ENCODE measurements at regions not wholly inside any gene's neighbourhood (a gene's known extent, or its start where the extent isn't known, plus 50 kb on each side); places are given as distances from the start of the nearest gene placed in this dataset.

GRCh38 chr6:134599079-134599478 is 281.2 kb upstream of the SGK1 start (continued):
- no peak for TF ChIP-seq TCF4 (CRISPR knock-in tag; IDR thresholded peaks at IDR 0.05; ENCODE audit: borderline replicate concordance)
- TF ChIP-seq ZNF8 (CRISPR knock-in tag; IDR thresholded peaks at IDR 0.05): no peak
- no peak for TF ChIP-seq SNAI2 (CRISPR knock-in tag; IDR thresholded peaks at IDR 0.05)
- no peak for TF ChIP-seq OSR1 (CRISPR knock-in tag; IDR thresholded peaks at IDR 0.05)
- TF ChIP-seq RARB (CRISPR knock-in tag; IDR thresholded peaks at IDR 0.05): no peak

GRCh38 chr6:134596191-134596590 is 278.3 kb upstream of the SGK1 start:
- no peak for ATAC-seq
- TF ChIP-seq ZNF8 (CRISPR knock-in tag; IDR thresholded peaks at IDR 0.05): no peak
- no peak for TF ChIP-seq ESRRG (CRISPR knock-in tag; IDR thresholded peaks at IDR 0.05)
- no peak for TF ChIP-seq TCF4 (CRISPR knock-in tag; IDR thresholded peaks at IDR 0.05; ENCODE audit: borderline replicate concordance)
- TF ChIP-seq GLIS3 (CRISPR knock-in tag; IDR thresholded peaks at IDR 0.05): no peak
- TF ChIP-seq POU6F1 (CRISPR knock-in tag; IDR thresholded peaks at IDR 0.05; ENCODE audit: borderline replicate concordance, low read depth): no peak
- no peak for TF ChIP-seq PATZ1 (CRISPR knock-in tag; IDR thresholded peaks at IDR 0.05; ENCODE audit: borderline replicate concordance)
- no peak for TF ChIP-seq ZFP3 (CRISPR knock-in tag; IDR thresholded peaks at IDR 0.05)
- TF ChIP-seq RARB (CRISPR knock-in tag; IDR thresholded peaks at IDR 0.05): no peak
- TF ChIP-seq CSRNP3 (CRISPR knock-in tag; IDR thresholded peaks at IDR 0.05): no peak
- TF ChIP-seq CSDC2 (CRISPR knock-in tag; IDR thresholded peaks at IDR 0.05): no peak
- no peak for TF ChIP-seq OSR1 (CRISPR knock-in tag; IDR thresholded peaks at IDR 0.05)
- TF ChIP-seq PPARA (CRISPR knock-in tag; IDR thresholded peaks at IDR 0.05; ENCODE audit: borderline replicate concordance): no peak
- TF ChIP-seq TOX (CRISPR knock-in tag; IDR thresholded peaks at IDR 0.05; ENCODE audit: borderline replicate concordance): no peak
- no peak for TF ChIP-seq TSHZ2 (CRISPR knock-in tag; IDR thresholded peaks at IDR 0.05)

- ATAC-seq: no peak
- TF ChIP-seq OSR1 (CRISPR knock-in tag; IDR thresholded peaks at IDR 0.05): no peak
These were observed 277.0 kb upstream of the SGK1 start for GRCh38 chr6:134594881-134595280.

GRCh38 chr6:134593887-134594286 is 276.0 kb upstream of the SGK1 start:
- ATAC-seq: no peak
- no peak for TF ChIP-seq GLIS3 (CRISPR knock-in tag; IDR thresholded peaks at IDR 0.05)
- TF ChIP-seq ZFP3 (CRISPR knock-in tag; IDR thresholded peaks at IDR 0.05): no peak
- TF ChIP-seq ZNF8 (CRISPR knock-in tag; IDR thresholded peaks at IDR 0.05): no peak
- TF ChIP-seq TSHZ2 (CRISPR knock-in tag; IDR thresholded peaks at IDR 0.05): no peak
- no peak for TF ChIP-seq CSRNP3 (CRISPR knock-in tag; IDR thresholded peaks at IDR 0.05)
- TF ChIP-seq OSR1 (CRISPR knock-in tag; IDR thresholded peaks at IDR 0.05): no peak
- no peak for TF ChIP-seq ZFP30 (CRISPR knock-in tag; IDR thresholded peaks at IDR 0.05)
- TF ChIP-seq POU6F1 (CRISPR knock-in tag; IDR thresholded peaks at IDR 0.05; ENCODE audit: borderline replicate concordance, low read depth): no peak
- no peak for TF ChIP-seq TCF4 (CRISPR knock-in tag; IDR thresholded peaks at IDR 0.05; ENCODE audit: borderline replicate concordance)
- no peak for TF ChIP-seq ZC3H10 (CRISPR knock-in tag; IDR thresholded peaks at IDR 0.05)
- no peak for TF ChIP-seq ARNTL (CRISPR knock-in tag; IDR thresholded peaks at IDR 0.05; ENCODE audit: borderline replicate concordance, low read depth)
- no peak for TF ChIP-seq SNAI2 (CRISPR knock-in tag; IDR thresholded peaks at IDR 0.05)
- TF ChIP-seq ZNF565 (CRISPR knock-in tag; conservative IDR thresholded peaks at IDR 0.05; ENCODE audit: low read depth): no peak
- no peak for TF ChIP-seq CREB5 (CRISPR knock-in tag; IDR thresholded peaks at IDR 0.05; ENCODE audit: low read depth)

Data from SK-N-SH treated with all-trans-retinoic acid at 6 μM for 48 hours (cell line).